ENCODE measurements at regions not wholly inside any gene's neighbourhood (a gene's known extent, or its start where the extent isn't known, plus 50 kb on each side); places are given as distances from the start of the nearest gene placed in this dataset.

GRCh38 chr15:39265261-39265660, 315.6 kb upstream of the THBS1 start:
- H2AFZ ChIP-seq (ENCODE audit: insufficient read depth, low read depth, low read length, poor library complexity, severe bottlenecking): no peak overlapping the region
- H3K27me3 ChIP-seq (ENCODE audit: control insufficient read depth in 2 of 2, insufficient read depth in 2 of 2, low read length in 2 of 2): peaks cover 9 to 12% of the 10 kb centered on the region in 2 donors
- no peaks in the 10 kb centered on the region for H3K9me3 ChIP-seq (replicated peaks in 1 of 2; ENCODE audit: control insufficient read depth in 1 of 2, insufficient read depth in 1 of 2, low read length in 2 of 2)
- H3K36me3 ChIP-seq (replicated peaks in 1 of 2; ENCODE audit: control insufficient read depth in 1 of 2, insufficient read depth in 2 of 2, low read length in 2 of 2): no peaks in the 10 kb centered on the region
- no peak overlapping the region for H3K4me3 ChIP-seq (replicated peaks in 1 of 3; ENCODE audit: low read depth in 2 of 3, low read length in 3 of 3)
- Mint-ChIP-seq H3K36me3 (peaks cover 2 to 3% of the 10 kb centered on the region in 2 donors), H3K4me3 (peak overlapping the region in 1 of 2 donors; percentile 5), H3K27ac (peak overlapping the region in 2 of 7 donors; percentile 15 to 23), H3K27me3 (ENCODE audit: low read depth in 3 of 3) (peaks cover 9 to 33% (median 14%) of the 10 kb centered on the region in 3 donors), H3K4me1 (peaks cover 29% of the 10 kb centered on the region), H3K9me3 (peaks cover 0 to 7% (median 1%) of the 10 kb centered on the region in 7 donors)
- WGBS (ENCODE audit: insufficient coverage): 53% methylated on average over 3 of the region's 4 CpGs
- no peak overlapping the region for H3K4me2 ChIP-seq (replicated peaks; ENCODE audit: extremely low read depth, low read length, poor library complexity, severe bottlenecking)
- no peak overlapping the region for H3K9ac ChIP-seq (ENCODE audit: insufficient read depth, low read length, poor library complexity, severe bottlenecking)
- intact Hi-C loops (cut with micrococcal nuclease): loop anchor here in 1 of 2 donors (10.0 kb wide), 1 partner anchor 60 kb away; no protein-coding TSS in a partner anchor
- peaks cover 15 to 24% of the 10 kb centered on the region in 2 donors for H3K4me1 ChIP-seq (ENCODE audit: control insufficient read depth in 1 of 2, insufficient read depth in 2 of 2, low read length in 2 of 2)
- TF ChIP-seq, protein P1, sequence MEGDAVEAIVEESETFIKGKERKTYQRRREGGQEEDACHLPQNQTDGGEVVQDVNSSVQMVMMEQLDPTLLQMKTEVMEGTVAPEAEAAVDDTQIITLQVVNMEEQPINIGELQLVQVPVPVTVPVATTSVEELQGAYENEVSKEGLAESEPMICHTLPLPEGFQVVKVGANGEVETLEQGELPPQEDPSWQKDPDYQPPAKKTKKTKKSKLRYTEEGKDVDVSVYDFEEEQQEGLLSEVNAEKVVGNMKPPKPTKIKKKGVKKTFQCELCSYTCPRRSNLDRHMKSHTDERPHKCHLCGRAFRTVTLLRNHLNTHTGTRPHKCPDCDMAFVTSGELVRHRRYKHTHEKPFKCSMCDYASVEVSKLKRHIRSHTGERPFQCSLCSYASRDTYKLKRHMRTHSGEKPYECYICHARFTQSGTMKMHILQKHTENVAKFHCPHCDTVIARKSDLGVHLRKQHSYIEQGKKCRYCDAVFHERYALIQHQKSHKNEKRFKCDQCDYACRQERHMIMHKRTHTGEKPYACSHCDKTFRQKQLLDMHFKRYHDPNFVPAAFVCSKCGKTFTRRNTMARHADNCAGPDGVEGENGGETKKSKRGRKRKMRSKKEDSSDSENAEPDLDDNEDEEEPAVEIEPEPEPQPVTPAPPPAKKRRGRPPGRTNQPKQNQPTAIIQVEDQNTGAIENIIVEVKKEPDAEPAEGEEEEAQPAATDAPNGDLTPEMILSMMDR (IDR thresholded peaks at IDR 0.05): no peak
- no peaks in the 10 kb centered on the region for H4K20me1 ChIP-seq (ENCODE audit: insufficient read depth, low read length)
- no peaks in the 10 kb centered on the region for H3K79me2 ChIP-seq (ENCODE audit: insufficient read depth, low read length)
- DNase-seq: peak; percentile 69 to 79 (median 73)
- H3K27ac ChIP-seq (ENCODE audit: low read depth in 1 of 2, low read length in 2 of 2): peak overlapping the region in 1 of 2 donors; percentile 33

- DNase-seq: no peak
- intact Hi-C loops (cut with micrococcal nuclease): loop anchor here in 1 of 2 donors (10.0 kb wide), 1 partner anchor 58 kb away; no protein-coding TSS in a partner anchor
- Histone ChIP-seq H3K4me2 (replicated peaks; ENCODE audit: extremely low read depth, low read length, poor library complexity, severe bottlenecking) (no peak overlapping the region), H3K9me3 (replicated peaks in 1 of 2; ENCODE audit: control insufficient read depth in 1 of 2, insufficient read depth in 1 of 2, low read length in 2 of 2) (no peaks in the 10 kb centered on the region), H3K4me3 (replicated peaks in 1 of 3; ENCODE audit: low read depth in 2 of 3, low read length in 3 of 3) (no peak overlapping the region), H3K4me1 (ENCODE audit: control insufficient read depth in 1 of 2, insufficient read depth in 2 of 2, low read length in 2 of 2) (peaks cover 11 to 12% of the 10 kb centered on the region in 2 donors), H2AFZ (ENCODE audit: insufficient read depth, low read depth, low read length, poor library complexity, severe bottlenecking) (no peak overlapping the region), H3K27ac (ENCODE audit: low read depth in 1 of 2, low read length in 2 of 2) (no peak overlapping the region), H3K79me2 (ENCODE audit: insufficient read depth, low read length) (no peaks in the 10 kb centered on the region), H3K9ac (ENCODE audit: insufficient read depth, low read length, poor library complexity, severe bottlenecking) (no peak overlapping the region), H4K20me1 (ENCODE audit: insufficient read depth, low read length) (no peaks in the 10 kb centered on the region), H3K36me3 (replicated peaks in 1 of 2; ENCODE audit: control insufficient read depth in 1 of 2, insufficient read depth in 2 of 2, low read length in 2 of 2) (no peaks in the 10 kb centered on the region), H3K27me3 (ENCODE audit: control insufficient read depth in 2 of 2, insufficient read depth in 2 of 2, low read length in 2 of 2) (peaks cover 7 to 15% of the 10 kb centered on the region in 2 donors)
- WGBS (ENCODE audit: insufficient coverage): no CpG with 5 or more reads among the region's 1 CpG
- TF ChIP-seq, protein P1 (IDR thresholded peaks at IDR 0.05): no peak
- Mint-ChIP-seq H3K27ac (no peak overlapping the region), H3K27me3 (ENCODE audit: low read depth in 3 of 3) (peaks cover 11 to 37% (median 20%) of the 10 kb centered on the region in 3 donors), H3K36me3 (peaks cover under 1 to 1% of the 10 kb centered on the region in 2 donors), H3K4me3 (no peak overlapping the region), H3K9me3 (peaks cover 0 to 7% (median 1%) of the 10 kb centered on the region in 7 donors), H3K4me1 (peaks cover 20% of the 10 kb centered on the region)
Measured at GRCh38 chr15:39266890-39267289, 314.0 kb upstream of the THBS1 start.
